ENCODE measurements at regions not wholly inside any gene's neighbourhood (a gene's known extent, or its start where the extent isn't known, plus 50 kb on each side); places are given as distances from the start of the nearest gene placed in this dataset.

GRCh38 chr14:58733451-58734208 lies 95.9 kb downstream of the DACT1 start:
- no peak for ATAC-seq
- Mint-ChIP-seq H3K9me3 (peaks cover 3 to 4% of the 10 kb centered on the region in 2 donors), H3K27me3 (ENCODE audit: low read depth in 2 of 2) (peaks cover 3 to 23% of the 10 kb centered on the region in 2 donors), H3K4me1 (no peaks in the 10 kb centered on the region), H3K27ac (no peak overlapping the region), H3K4me3 (no peak overlapping the region), H3K36me3 (no peaks in the 10 kb centered on the region)
- 57% methylated on average over 1 of the region's 1 CpG for WGBS (ENCODE audit: insufficient coverage)
- H3K9me3 ChIP-seq (ENCODE audit: control insufficient read depth, insufficient read depth, low read length): no peaks in the 10 kb centered on the region
- no peak overlapping the region for H3K4me3 ChIP-seq (ENCODE audit: low read length)
- intact Hi-C loops (cut with micrococcal nuclease): no loop called here
- H3K27me3 ChIP-seq (ENCODE audit: control insufficient read depth, insufficient read depth, low read length): no peaks in the 10 kb centered on the region
- no peak for DNase-seq
- TF ChIP-seq CTCF (IDR thresholded peaks at IDR 0.05): no peak
- H3K27ac ChIP-seq (ENCODE audit: low read length): no peak overlapping the region
- no peaks in the 10 kb centered on the region for H3K36me3 ChIP-seq (ENCODE audit: control insufficient read depth, insufficient read depth, low read length)
- H3K4me1 ChIP-seq (ENCODE audit: control insufficient read depth, insufficient read depth, low read length): no peaks in the 10 kb centered on the region

GRCh38 chr14:58735596-58735995 lies 97.8 kb downstream of the DACT1 start:
- H3K9me3 Mint-ChIP-seq: peaks cover 3 to 4% of the 10 kb centered on the region in 2 donors

GRCh38 chr14:58736606-58737005 lies 98.8 kb downstream of the DACT1 start:
- TF ChIP-seq CTCF (IDR thresholded peaks at IDR 0.05): no peak
- ATAC-seq (no peak), DNase-seq (no peak)
- Histone ChIP-seq H3K36me3 (ENCODE audit: control insufficient read depth, insufficient read depth, low read length) (no peaks in the 10 kb centered on the region), H3K27ac (ENCODE audit: low read length) (no peak overlapping the region), H3K4me1 (ENCODE audit: control insufficient read depth, insufficient read depth, low read length) (no peaks in the 10 kb centered on the region), H3K27me3 (ENCODE audit: control insufficient read depth, insufficient read depth, low read length) (no peaks in the 10 kb centered on the region), H3K4me3 (ENCODE audit: low read length) (no peak overlapping the region), H3K9me3 (ENCODE audit: control insufficient read depth, insufficient read depth, low read length) (no peaks in the 10 kb centered on the region)
- no peaks in the 10 kb centered on the region for H3K4me1 Mint-ChIP-seq
- peaks cover 9 to 23% of the 10 kb centered on the region in 2 donors for H3K27me3 Mint-ChIP-seq (ENCODE audit: low read depth in 2 of 2)
- H3K4me3 Mint-ChIP-seq: no peak overlapping the region
- no peak overlapping the region for H3K27ac Mint-ChIP-seq
- WGBS (ENCODE audit: insufficient coverage): 97% methylated on average over 3 of the region's 4 CpGs
- H3K36me3 Mint-ChIP-seq: no peaks in the 10 kb centered on the region
- peaks cover 3 to 4% of the 10 kb centered on the region in 2 donors for H3K9me3 Mint-ChIP-seq
- intact Hi-C loops (cut with micrococcal nuclease): no loop called here

More at GRCh38 chr14:58735596-58735995, 97.8 kb downstream of the DACT1 start:
- Mint-ChIP-seq H3K27me3 (ENCODE audit: low read depth in 2 of 2) (peaks cover 9 to 23% of the 10 kb centered on the region in 2 donors), H3K4me3 (no peak overlapping the region), H3K4me1 (no peaks in the 10 kb centered on the region), H3K36me3 (no peaks in the 10 kb centered on the region), H3K27ac (no peak overlapping the region)
- TF ChIP-seq CTCF (IDR thresholded peaks at IDR 0.05): no peak
- 87% methylated on average over 4 of the region's 4 CpGs for WGBS (ENCODE audit: insufficient coverage)
- Histone ChIP-seq H3K36me3 (ENCODE audit: control insufficient read depth, insufficient read depth, low read length) (no peaks in the 10 kb centered on the region), H3K4me3 (ENCODE audit: low read length) (no peak overlapping the region), H3K27me3 (ENCODE audit: control insufficient read depth, insufficient read depth, low read length) (no peaks in the 10 kb centered on the region), H3K27ac (ENCODE audit: low read length) (no peak overlapping the region), H3K9me3 (ENCODE audit: control insufficient read depth, insufficient read depth, low read length) (no peaks in the 10 kb centered on the region), H3K4me1 (ENCODE audit: control insufficient read depth, insufficient read depth, low read length) (no peaks in the 10 kb centered on the region)
- DNase-seq (no peak), ATAC-seq (no peak)
- intact Hi-C loops (cut with micrococcal nuclease): no loop called here

GRCh38 chr14:58737511-58737910 lies 99.7 kb downstream of the DACT1 start:
- Histone ChIP-seq H3K9me3 (ENCODE audit: control insufficient read depth, insufficient read depth, low read length) (no peaks in the 10 kb centered on the region), H3K27me3 (ENCODE audit: control insufficient read depth, insufficient read depth, low read length) (no peaks in the 10 kb centered on the region), H3K4me1 (ENCODE audit: control insufficient read depth, insufficient read depth, low read length) (no peaks in the 10 kb centered on the region), H3K27ac (ENCODE audit: low read length) (no peak overlapping the region), H3K36me3 (ENCODE audit: control insufficient read depth, insufficient read depth, low read length) (no peaks in the 10 kb centered on the region), H3K4me3 (ENCODE audit: low read length) (no peak overlapping the region)
- no peak overlapping the region for H3K4me3 Mint-ChIP-seq
- WGBS (ENCODE audit: insufficient coverage): 100% methylated on average over 3 of the region's 5 CpGs
- H3K36me3 Mint-ChIP-seq: no peaks in the 10 kb centered on the region
- peaks cover 11 to 23% of the 10 kb centered on the region in 2 donors for H3K27me3 Mint-ChIP-seq (ENCODE audit: low read depth in 2 of 2)
- H3K9me3 Mint-ChIP-seq: peaks cover 3 to 4% of the 10 kb centered on the region in 2 donors
- intact Hi-C loops (cut with micrococcal nuclease): no loop called here
- no peak for DNase-seq
- no peak for ATAC-seq
- H3K27ac Mint-ChIP-seq: no peak overlapping the region
- no peaks in the 10 kb centered on the region for H3K4me1 Mint-ChIP-seq
- TF ChIP-seq CTCF (IDR thresholded peaks at IDR 0.05): no peak

Measured in natural killer cell (primary cell).